Nucleus accumbens (tissue), 56 donors: ENCODE measurements at regions not wholly inside any gene's neighbourhood (a gene's known extent, or its start where the extent isn't known, plus 50 kb on each side); places are given as distances from the start of the nearest gene placed in this dataset.
"Not testable (repeated sequence)": the region's sequence is repeated elsewhere in the genome, so short reads cannot be mapped to it uniquely, and the experiment has no call there.

Experiments used
- DNase-seq, 56 donors: peaks; one replicate each; lab custom pipeline; 2025; lab: John Stamatoyannopoulos, UW

DNA sequence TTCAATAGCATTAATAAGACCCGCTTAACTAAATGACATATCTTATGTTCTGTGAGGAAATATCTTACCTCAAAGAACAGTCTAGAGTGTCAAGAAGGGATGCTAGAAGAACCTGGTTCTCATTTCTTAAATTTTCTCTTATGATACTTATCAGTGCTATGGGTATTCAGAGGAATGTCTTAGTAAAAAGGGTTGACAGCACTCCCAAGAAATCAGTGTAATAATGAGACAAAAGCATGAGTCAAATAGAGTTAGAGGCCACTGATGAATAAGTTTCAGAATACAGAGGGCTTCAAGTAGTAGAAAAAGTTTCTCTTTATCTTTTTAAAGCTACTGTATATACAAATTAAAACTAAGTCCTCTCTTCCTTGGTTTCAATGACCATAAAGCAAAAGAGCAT is 242.8 kb downstream of the GJA1 start:
- DNase-seq, result no peak

DNA sequence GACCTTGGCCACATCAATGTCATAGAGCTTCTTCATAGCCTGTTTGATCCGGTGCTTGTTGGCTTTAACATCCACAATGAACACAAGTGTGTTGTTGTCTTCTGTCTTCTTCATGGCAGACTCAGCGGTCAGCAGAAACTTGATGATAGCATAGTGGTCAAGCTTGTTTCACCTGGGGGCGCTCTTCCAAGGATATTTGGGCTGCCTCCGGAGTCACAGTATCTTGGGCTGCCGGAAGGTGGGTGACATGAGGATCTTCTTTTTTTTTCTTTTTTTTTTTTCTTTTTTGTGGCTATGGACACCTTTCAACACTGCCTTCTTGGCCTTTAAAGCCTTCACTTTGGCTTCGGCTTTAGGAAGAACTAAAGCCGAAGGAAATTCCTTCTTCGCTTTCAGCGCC is 244.6 kb downstream of the GJA1 start:
- DNase-seq, result no peak

GRCh38 chr6:121682666-121683065 is 247.2 kb downstream of the GJA1 start:
- no peak for DNase-seq

- not testable (repeated sequence) for DNase-seq
These were observed 250.4 kb downstream of the GJA1 start for GRCh38 chr6:121685806-121686205.

GRCh38 chr6:121686611-121687023 is 251.2 kb downstream of the GJA1 start:
- no peak for DNase-seq

DNA sequence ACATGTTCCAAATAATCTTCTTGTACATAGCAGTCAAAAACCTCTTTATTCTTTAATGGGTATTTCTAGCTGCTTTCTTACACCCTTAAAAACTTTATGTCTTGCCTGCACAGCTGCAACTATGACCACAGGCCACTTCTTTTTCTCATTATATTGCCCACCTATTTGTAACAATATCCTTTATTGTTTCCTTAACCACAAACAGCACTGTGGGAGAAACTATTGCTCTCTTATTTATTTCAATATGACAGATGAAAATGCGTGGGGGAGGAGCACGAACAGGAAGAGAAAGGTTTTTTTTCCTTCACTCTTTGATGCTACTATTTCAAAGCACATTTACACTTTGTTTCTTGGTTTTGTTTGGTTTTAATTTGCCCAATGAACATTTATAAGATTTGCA is 253.5 kb downstream of the GJA1 start:
- DNase-seq, result no peak

- DNase-seq, result no peak
These were observed 255.7 kb downstream of the GJA1 start for GRCh38 chr6:121691126-121691551.

DNA sequence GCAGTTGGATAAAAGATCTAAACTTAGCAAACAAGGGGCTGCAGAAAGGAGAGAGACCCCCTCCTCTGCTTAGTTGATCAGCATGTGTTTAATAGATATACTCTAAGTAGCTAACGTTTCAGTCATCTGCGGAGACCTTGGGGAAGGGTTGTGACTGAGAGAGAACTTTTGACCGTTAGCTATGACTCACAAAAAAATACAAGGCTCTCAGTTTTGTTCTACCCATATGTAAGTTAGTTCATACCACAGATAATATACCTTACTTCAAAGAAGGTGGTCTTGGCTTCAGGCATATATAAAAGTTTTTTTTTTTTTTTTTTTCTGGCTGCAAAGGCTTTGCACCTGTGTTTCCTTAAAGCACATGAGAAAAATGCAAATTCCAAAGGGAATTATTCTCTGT is 258.9 kb downstream of the GJA1 start:
- no peak for DNase-seq

DNA sequence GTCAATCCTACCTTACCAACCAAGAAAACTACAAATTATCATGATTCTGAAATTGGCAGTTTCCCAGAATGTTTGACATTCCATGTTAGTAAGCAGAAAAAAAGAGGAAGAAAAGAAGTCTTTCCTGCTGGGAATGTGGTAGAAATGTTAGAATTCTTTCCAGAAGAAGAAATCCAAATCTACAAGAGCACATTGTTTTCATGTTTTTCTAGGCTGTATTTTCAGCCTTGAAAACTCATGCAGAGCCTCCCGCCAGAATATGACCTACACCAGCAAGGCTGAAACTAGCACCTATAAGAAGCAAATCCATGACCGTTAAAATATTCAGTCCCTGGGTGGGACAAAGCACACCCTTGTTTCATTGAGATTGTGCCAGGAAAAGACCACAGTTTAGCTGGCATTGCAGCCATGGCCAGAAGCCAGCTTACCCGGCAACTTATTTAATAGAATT is 259.4 kb downstream of the GJA1 start:
- DNase-seq, result peak in 4 of 56 donors; percentile 0 to 9 (median 4)

DNA sequence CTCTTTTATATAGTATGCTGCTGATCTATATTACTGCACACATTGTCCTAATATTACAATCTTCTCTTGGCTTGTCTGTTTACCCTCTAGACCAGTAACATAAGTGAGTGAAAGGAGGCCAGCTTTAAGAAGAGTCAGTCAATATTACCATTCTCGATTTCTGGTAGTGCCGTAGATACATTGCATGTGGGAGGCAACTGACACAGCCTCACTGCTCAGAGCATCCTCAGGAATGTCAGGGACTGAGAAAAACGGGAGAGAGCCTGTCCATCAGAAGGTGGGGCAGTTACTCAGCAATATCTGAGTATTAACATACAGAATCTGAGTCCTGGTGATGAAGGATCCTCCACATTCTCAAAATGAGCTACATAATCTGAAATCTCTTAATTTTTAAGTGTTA is 259.9 kb downstream of the GJA1 start:
- DNase-seq, result no peak

- no peak for DNase-seq
These were observed 262.5 kb downstream of the GJA1 start for GRCh38 chr6:121697921-121698320.

GRCh38 chr6:121698617-121699016 is 263.2 kb downstream of the GJA1 start:
- no peak for DNase-seq

DNA sequence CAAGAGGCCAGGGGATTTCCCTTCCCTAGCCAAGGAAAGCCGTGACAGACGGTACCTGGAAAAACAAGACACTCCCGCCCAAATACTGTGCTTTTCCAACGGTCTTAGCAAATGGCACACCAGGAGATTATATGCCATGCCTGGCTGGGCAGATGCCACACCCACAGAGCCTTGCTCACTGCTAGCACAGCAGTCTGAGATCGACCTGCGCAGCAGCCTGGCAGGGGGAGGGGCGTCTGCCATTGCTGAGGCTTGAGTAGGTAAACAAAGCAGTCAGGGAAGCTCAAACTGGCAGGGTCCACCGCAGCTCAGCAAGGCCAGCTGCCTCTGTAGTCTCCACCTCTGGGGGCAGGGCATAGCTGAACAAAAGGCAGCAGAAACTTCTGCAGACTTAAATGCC is 267.7 kb downstream of the GJA1 start:
- DNase-seq, result not testable (repeated sequence)

DNA sequence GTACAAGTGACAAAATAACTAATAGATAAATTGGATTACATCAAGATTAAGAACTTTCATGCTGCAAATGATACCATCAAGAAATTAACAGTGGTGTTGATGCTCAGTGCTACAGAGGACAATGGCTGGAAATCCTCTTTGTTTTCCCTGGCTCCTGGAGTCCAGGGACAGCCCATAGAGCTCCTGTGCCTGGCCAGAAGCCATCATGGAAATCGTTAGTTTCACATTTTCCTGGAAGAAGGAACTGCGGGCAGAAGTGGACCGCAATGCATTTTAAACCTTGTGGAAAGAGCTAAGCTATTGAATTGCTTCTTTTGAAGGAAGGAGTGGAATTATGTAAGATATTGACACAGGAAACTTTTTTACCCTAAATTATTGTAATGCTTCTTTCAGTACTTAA is 276.0 kb downstream of the GJA1 start:
- peak in 1 of 56 donors; percentile 6 for DNase-seq

- no peak for DNase-seq
These were observed 282.2 kb downstream of the GJA1 start for GRCh38 chr6:121717686-121718085.

DNA sequence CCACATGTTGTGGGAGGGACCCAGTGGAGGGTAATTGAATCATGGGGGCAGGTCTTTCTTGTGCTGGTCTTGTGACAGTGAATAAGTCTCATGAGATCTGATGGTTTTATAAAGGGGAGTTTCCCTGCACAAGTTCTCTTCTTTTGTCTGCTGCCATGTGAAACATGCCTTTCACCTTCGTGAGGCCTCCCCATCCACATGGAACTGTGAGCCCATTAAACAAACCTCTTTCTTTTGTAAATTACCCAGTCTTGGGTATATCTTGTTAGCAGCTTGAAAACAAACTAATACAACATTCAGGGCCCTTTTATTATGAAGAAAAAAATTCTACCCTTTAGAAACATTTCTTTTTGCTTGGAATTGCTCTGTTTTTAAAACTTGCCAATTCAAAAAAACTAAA is 285.4 kb downstream of the GJA1 start:
- DNase-seq, result not testable (repeated sequence)

- DNase-seq, result no peak
These were observed 288.2 kb downstream of the GJA1 start for GRCh38 chr6:121723623-121724022.

DNA sequence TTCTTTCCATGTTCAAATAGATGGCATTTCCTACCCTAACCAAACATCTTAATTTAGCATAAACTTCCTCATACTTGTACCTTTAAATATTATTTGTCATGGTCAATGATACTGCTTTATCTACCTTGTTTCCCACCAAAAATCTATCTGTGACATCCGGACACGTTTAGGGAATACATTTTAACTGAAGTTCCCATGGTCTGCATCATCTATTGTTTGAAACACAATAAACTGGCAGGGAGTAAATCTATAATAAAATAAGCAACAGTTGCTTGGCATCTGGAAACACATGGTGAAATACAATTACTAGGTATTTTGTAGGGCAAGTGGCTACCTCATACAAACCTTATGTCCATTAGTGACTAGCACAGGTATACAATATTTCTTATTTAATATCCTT is 289.1 kb downstream of the GJA1 start:
- DNase-seq, result no peak

- no peak for DNase-seq
These were observed 291.1 kb downstream of the GJA1 start for GRCh38 chr6:121726596-121726995.

DNA sequence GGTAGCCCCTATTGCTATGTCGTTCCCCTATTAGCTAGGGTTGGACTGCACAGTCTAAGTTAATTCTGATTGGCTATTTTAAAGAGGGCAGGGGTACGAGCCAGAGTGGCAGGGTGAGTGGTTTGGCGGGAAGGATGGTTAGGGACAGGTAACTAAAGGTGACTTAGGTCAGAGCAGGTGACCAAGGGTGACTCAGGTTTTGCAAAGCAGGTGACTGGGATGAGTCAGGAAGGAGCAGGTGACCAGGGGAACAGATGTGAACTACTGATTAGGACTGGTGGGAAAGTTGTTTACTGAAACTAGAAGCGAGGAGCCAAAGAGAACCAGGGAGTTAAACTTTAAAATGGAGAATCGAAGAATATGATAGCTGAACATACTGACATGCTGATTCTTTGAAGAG is 295.2 kb downstream of the GJA1 start:
- no peak for DNase-seq

DNA sequence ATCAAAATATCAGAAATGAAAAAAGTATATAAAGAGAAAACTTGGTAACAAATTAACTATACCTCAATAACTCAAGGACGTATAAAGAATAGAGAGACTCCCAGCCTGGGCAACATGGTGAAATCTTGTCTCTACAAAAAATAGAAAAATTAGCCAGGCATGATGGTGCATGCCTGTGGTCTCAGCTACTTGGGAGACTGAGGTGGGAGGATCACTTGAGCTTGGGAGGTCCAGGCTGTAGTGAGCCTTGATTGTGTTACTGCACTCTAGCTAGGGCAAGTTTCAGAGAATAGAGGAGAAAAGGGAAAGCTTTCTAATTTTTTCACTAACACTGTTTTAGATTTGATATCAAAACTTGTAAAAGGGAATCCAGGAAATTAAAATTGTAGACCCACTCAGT is 295.9 kb downstream of the GJA1 start:
- no peak for DNase-seq

DNA sequence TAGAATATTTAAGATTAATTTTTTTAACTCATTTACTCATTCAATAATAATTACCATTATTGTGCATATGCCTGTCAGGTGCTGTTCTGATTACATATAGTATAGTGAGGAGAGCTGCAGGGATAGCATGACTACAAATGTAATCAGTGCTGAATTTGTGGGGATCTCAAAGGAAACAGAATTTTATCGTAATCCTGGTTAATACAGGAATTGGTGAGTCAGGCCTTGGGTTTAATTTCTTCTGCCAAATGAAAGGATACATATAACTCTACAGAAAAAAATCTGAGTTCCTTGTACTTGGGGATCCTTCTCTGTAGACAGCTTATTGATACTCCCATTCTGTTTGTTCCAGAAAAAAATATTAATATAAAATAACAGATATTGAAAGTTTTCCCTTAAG is 297.2 kb downstream of the GJA1 start:
- DNase-seq, result no peak

DNA sequence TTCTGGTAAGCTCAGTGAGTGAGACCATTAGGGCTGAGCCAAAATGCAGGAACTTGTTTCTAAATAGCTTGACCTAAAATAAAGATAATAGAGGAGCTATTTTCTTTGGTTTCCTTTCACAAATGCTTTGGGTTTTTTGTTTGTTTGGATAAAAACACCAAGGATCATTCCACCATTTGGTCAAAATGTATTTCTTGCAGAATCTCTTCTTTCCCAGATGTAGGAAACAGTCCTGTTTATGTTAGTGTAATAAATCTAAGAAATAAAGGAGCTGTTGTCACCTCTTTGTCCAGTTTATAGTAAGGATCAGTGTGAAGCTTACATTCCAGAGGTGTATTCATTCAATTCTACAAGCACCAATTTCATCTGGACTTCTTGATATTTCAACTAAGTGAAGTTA is 297.8 kb downstream of the GJA1 start:
- DNase-seq, result no peak

- not testable (repeated sequence) for DNase-seq
These were observed 304.7 kb downstream of the GJA1 start for GRCh38 chr6:121740188-121740587.
